Right lobe of liver (tissue), 6 donors: ENCODE measurements at regions not wholly inside any gene's neighbourhood (a gene's known extent, or its start where the extent isn't known, plus 50 kb on each side); places are given as distances from the start of the nearest gene placed in this dataset.
A peak's percentile ranks its signal among the peaks of the same experiment; 100 is the strongest.

ENCODE experiments used
- ATAC-seq, 4 donors: fragments of 200-7000 bp; cut with Tn5 transposase; one replicate each; pipeline ENCODE4 v1.9.1; 2020; ENCODE audit warnings: mild to moderate bottlenecking in 4 of 4, moderate library complexity in 4 of 4
- DNase-seq, 3 donors: peaks; one replicate each; pipeline ENCODE4 v3.0.0-alpha.2; 2020
- H3K27ac ChIP-seq, 3 donors: fragments of 200-600 bp; one replicate each; pipeline ENCODE4 v1.8.0; 2022
- H3K27me3 ChIP-seq, 2 donors: fragments of 200-600 bp; one replicate each; pipeline ENCODE4 v1.8.0; 2022
- H3K36me3 ChIP-seq, 4 donors: fragments of 200-600 bp; sonication (generic) in 1 of 4; one replicate each; pipeline versions ENCODE4 v1.5.1 to v1.8.0; 2017 to 2022; ENCODE audit warnings: control low read depth in 1 of 4
- H3K4me1 ChIP-seq, 4 donors: fragments of 200-600 bp; sonication (generic) in 1 of 4; one replicate each; pipeline versions ENCODE4 v1.5.1 to v1.8.0; 2017 to 2022; ENCODE audit warnings: control low read depth in 1 of 4
- H3K4me3 ChIP-seq, 3 donors: fragments of 200-600 bp; one replicate each; pipeline ENCODE4 v1.8.0; 2022
- H3K9me3 ChIP-seq, 4 donors: fragments of 200-600 bp; sonication (generic) in 1 of 4; one replicate each; pipeline versions ENCODE4 v1.5.1 to v1.8.0; 2017 to 2022; ENCODE audit warnings: control low read depth in 1 of 4
- POLR2A ChIP-seq: fragments of 450-650 bp; IDR thresholded peaks from one replicate; pipeline ENCODE4 v1.6.1; 2017; ENCODE audit warnings: antibody characterized with exemption, mild to moderate bottlenecking
- WGBS: methylation state at CpG from one replicate; pipeline ENCODE4 v1.1.6; 2018; ENCODE audit warnings: low coverage, low lambda C conversion rate; ENCODE audit not compliant: insufficient coverage; ENCODE audit errors: missing lambda C conversion rate; 5-methylcytosine and 5-hydroxymethylcytosine counted together
- intact Hi-C, 2 donors: fragments of 100-400 bp; cut with DNase I; formaldehyde crosslinking; loops; one replicate each; pipeline versions ENCODE4 v1.11.2 to v1.14.1; 2022
- TF ChIP-seq, protein P1 (sequence below), 4 donors: fragments of 200-600 bp in 3 of 4; fragments of 450-650 bp in 1 of 4; IDR thresholded peaks; one replicate each; pipeline versions ENCODE4 v1.5.1 to v1.8.0; 2016 to 2022; ENCODE audit warnings: antibody characterized with exemption in 4 of 4, mild to moderate bottlenecking in 2 of 4
- donor health status: DM: no; HTN: yes; CAD: no.
- donor health status: DM: no; HTN: no; CAD: no.
- donor health status: DM: no; HTN: no; CAD: no.
- donor health status: DM: no; HTN: yes; CAD: no.
- donor health status: DM: no; HTN: yes; CAD: no.

DNA sequence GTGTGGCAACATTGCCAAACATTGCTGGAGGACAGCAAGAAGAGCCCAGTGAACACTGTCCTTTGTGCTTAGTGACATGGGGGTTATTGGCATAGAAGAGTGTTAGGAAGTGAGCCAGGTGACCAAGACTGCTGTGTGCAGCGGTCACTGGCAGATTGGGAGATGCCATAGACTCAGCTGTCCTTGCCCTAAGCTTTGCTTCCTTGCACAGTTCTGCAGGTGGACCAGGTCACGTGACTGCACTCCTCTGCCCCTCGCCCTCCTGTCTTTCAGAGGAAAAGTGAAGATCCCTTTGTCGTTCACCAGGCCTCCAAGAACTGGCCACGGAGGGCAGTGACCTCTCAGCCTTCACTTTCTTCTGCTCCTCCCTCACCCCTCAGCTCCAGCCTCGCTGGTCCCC is 215.6 kb upstream of the SMIM21 start:
- no peaks in the 10 kb centered on the region for H3K4me1 ChIP-seq
- DNase-seq, result no peak

DNA sequence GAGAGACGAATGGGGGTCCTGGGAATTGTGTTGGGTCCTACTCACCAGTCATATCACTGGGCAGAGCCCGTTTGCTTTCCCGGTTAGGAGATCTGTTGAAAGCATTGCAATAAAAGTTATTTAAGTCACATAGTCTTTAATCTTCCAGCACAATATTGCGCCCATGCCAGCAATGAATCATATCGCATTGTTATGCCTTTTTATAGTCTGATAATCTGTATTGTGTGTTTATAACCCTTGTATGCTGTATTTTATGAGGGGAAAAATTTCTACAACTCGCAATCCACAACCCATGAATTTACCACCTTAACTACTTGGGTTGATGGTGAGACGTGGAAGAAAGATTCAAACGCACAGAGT is 211.9 kb upstream of the SMIM21 start:
- intact Hi-C loops, result no loop called here
- no peaks in the 10 kb centered on the region for H3K36me3 ChIP-seq
- no peak overlapping the region for H3K27ac ChIP-seq
- H3K4me3 ChIP-seq, result no peak overlapping the region
- DNase-seq, result no peak
- ATAC-seq, result no peak
- 66% methylated on average over 8 of the region's 8 CpGs for WGBS
- H3K27me3 ChIP-seq, result no peaks in the 10 kb centered on the region
- H3K9me3 ChIP-seq, result no peaks in the 10 kb centered on the region
- H3K4me1 ChIP-seq, result no peaks in the 10 kb centered on the region
- TF ChIP-seq, protein P1, sequence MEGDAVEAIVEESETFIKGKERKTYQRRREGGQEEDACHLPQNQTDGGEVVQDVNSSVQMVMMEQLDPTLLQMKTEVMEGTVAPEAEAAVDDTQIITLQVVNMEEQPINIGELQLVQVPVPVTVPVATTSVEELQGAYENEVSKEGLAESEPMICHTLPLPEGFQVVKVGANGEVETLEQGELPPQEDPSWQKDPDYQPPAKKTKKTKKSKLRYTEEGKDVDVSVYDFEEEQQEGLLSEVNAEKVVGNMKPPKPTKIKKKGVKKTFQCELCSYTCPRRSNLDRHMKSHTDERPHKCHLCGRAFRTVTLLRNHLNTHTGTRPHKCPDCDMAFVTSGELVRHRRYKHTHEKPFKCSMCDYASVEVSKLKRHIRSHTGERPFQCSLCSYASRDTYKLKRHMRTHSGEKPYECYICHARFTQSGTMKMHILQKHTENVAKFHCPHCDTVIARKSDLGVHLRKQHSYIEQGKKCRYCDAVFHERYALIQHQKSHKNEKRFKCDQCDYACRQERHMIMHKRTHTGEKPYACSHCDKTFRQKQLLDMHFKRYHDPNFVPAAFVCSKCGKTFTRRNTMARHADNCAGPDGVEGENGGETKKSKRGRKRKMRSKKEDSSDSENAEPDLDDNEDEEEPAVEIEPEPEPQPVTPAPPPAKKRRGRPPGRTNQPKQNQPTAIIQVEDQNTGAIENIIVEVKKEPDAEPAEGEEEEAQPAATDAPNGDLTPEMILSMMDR (IDR thresholded peaks at IDR 0.05), result no peak
- TF ChIP-seq POLR2A, result no peak

More for the DNA sequence above, 215.6 kb upstream of the SMIM21 start:
- WGBS, result no CpG with 5 or more reads among the region's 6 CpGs
- Histone ChIP-seq H3K27ac (no peak overlapping the region), H3K36me3 (no peaks in the 10 kb centered on the region), H3K4me3 (no peak overlapping the region), H3K27me3 (no peaks in the 10 kb centered on the region), H3K9me3 (no peaks in the 10 kb centered on the region)
- intact Hi-C loops, result no loop called here
- TF ChIP-seq, protein P1 (IDR thresholded peaks at IDR 0.05), result no peak
- no peak for TF ChIP-seq POLR2A
- ATAC-seq, result no peak

DNA sequence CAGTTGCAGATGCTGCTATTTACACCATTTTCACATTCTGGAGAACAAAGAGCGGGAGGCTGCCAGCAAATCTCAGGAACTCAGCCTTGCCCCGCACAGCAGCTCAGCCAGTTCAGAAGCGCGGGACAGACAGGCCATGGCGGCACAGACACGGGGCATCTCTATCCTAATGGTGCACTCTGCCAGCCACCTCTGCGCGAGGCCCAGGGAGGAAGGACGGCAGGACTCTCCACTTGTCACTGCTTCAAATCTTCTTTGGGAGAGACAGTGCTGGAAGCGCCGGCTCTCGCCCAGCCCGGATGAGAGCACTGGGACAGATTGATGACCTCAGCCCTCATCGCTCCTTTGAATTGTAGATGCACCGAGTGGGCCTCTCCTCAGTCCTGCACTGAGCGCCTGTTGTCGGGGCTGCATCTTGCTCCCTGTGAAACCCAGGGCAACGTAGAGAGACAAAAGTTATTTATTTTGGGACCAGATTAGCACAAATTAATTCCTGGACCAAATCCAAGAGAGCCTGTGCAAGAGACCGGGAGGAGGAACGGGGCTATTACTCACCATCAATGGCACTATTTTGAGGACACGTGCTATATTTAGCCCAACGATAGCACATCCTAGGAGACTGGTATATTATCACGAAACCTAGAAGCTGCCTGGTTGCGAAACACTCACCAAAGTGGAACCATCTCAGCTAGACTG is 211.4 kb upstream of the SMIM21 start:
- no peak for DNase-seq
- no peak overlapping the region for H3K4me3 ChIP-seq
- peak in 1 of 4 donors; percentile 18 for ATAC-seq

DNA sequence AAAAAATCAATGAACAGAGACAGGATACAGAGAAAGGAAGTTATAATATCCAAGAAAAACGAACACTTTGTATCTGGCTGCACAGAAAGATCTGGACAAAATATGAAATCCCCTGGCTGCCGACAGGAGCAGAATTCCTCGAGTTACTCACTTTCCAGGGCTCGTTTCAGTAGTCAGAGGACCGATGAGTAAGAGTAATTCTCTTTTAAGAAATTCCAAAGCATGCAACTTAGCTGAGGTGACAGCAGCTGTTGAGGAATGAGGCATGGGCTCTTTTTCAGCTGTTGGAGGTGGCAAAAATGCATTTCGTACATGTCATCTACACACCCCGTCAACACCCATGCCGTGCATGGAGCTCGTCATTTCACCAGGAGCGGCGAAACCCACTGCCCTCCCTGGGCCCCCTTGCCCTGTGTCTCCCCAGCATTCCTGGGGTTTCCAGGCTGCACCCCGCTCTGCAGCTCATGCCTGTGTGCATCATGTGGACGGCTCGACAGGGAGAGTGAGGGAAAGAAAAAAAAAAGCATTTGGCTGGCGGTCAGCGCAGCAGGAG is 210.8 kb upstream of the SMIM21 start:
- DNase-seq (no peak), ATAC-seq (no peak)
- Histone ChIP-seq H3K4me3 (no peak overlapping the region), H3K27ac (no peak overlapping the region), H3K36me3 (no peaks in the 10 kb centered on the region), H3K27me3 (no peaks in the 10 kb centered on the region), H3K4me1 (no peaks in the 10 kb centered on the region), H3K9me3 (no peaks in the 10 kb centered on the region)
- 19% methylated on average over 7 of the region's 16 CpGs for WGBS
- TF ChIP-seq POLR2A, result no peak
- TF ChIP-seq, protein P1 (IDR thresholded peaks at IDR 0.05), result no peak
- intact Hi-C loops, result no loop called here

More for the DNA sequence above, 211.4 kb upstream of the SMIM21 start:
- TF ChIP-seq POLR2A, result no peak
- TF ChIP-seq, protein P1 (IDR thresholded peaks at IDR 0.05), result no peak
- no peaks in the 10 kb centered on the region for H3K27me3 ChIP-seq
- H3K9me3 ChIP-seq, result no peaks in the 10 kb centered on the region
- H3K27ac ChIP-seq, result no peak overlapping the region
- intact Hi-C loops, result no loop called here
- 23% methylated on average over 6 of the region's 24 CpGs for WGBS
- H3K36me3 ChIP-seq, result no peaks in the 10 kb centered on the region
- H3K4me1 ChIP-seq, result no peaks in the 10 kb centered on the region
